Right atrium auricular region (tissue), 2 donors: ENCODE measurements at regions not wholly inside any gene's neighbourhood (a gene's known extent, or its start where the extent isn't known, plus 50 kb on each side); places are given as distances from the start of the nearest gene placed in this dataset.

Experiments
- DNase-seq: peaks from one replicate; pipeline ENCODE4 v3.0.0-alpha.2; 2019; ENCODE audit warnings: low spot score
- H3K27ac ChIP-seq, 2 donors: fragments of 200-600 bp; sonication (generic); 1 replicate in 1 of 2; 2 replicates in 1 of 2; pipeline ENCODE4 v1.5.1; 2016 to 2019
- H3K27me3 ChIP-seq, 2 donors: fragments of 200-600 bp; sonication (generic); one replicate each; pipeline versions ENCODE4 v1.5.1 to v1.6.0; 2017 to 2019
- H3K36me3 ChIP-seq: fragments of 200-600 bp; sonication (generic); one replicate; pipeline ENCODE4 v1.5.1; 2016
- H3K4me1 ChIP-seq, 2 donors: fragments of 200-600 bp; sonication (generic); one replicate each; pipeline versions ENCODE4 v1.5.1 to v1.6.0; 2017 to 2019
- H3K4me3 ChIP-seq, 2 donors: fragments of 200-600 bp; sonication (generic); 1 replicate in 1 of 2; 2 replicates in 1 of 2; pipeline ENCODE4 v1.5.1; 2017 to 2019; ENCODE audit warnings: mild to moderate bottlenecking in 1 of 2, moderate library complexity in 1 of 2
- H3K9me3 ChIP-seq, 2 donors: fragments of 200-600 bp; sonication (generic); one replicate each; pipeline ENCODE4 v1.5.1; 2019
- CTCF ChIP-seq, 2 donors: fragments of 200-600 bp; sonication (generic); IDR thresholded peaks; one replicate each; pipeline ENCODE4 v1.5.1; 2019; ENCODE audit warnings: antibody characterized with exemption in 2 of 2

DNA sequence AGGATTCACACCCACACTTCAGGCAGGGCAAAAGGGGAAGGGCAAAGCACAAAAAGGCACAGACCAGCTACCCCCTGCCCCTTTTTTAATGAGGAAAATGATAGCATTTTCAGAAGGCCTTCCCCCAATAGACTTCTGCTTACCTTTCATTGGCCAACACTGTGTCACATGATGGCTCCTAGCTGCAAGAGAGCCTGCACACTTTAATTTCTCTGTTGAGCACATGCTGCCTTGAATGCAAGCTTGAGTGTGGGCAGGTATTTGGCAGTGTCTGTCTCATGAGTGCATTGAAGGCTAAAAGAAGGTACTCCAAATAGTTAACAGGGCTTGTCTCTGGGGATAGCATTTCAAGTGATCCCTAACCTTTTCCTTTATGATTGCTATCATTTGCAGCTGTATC, 175.4 kb upstream of the NFE2L3 start:
- no peaks in the 10 kb centered on the region for H3K27me3 ChIP-seq
- H3K27ac ChIP-seq, result no peak overlapping the region
- DNase-seq, result no peak
- no peaks in the 10 kb centered on the region for H3K4me1 ChIP-seq
- H3K36me3 ChIP-seq, result no peaks in the 10 kb centered on the region
- H3K9me3 ChIP-seq, result peaks cover 7 to 12% of the 10 kb centered on the region in 2 donors
- TF ChIP-seq CTCF (IDR thresholded peaks at IDR 0.05), result no peak
- H3K4me3 ChIP-seq, result no peak overlapping the region

GRCh38 chr7:25978466-25978865, 173.5 kb upstream of the NFE2L3 start:
- H3K36me3 ChIP-seq, result no peaks in the 10 kb centered on the region

DNA sequence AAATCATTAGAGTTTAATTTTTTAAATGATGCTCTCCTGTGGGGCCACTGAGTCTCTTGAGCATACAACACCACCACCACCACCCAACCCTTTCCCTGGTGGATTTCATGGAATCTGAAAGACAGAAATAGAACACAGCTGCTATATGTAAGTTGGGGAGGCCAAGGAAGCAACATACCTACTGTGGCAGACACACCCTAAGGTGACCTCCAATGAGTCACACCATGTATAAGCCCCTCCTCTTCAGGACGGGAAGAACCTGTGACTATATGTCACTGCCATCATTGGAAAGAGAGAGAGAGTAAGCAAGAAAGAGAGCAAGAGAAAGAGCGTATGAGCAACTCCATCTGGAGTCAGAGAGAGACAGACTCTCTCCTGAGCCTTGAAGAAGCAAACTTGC, 172.4 kb upstream of the NFE2L3 start:
- Histone ChIP-seq H3K27me3 (no peaks in the 10 kb centered on the region), H3K36me3 (no peaks in the 10 kb centered on the region), H3K9me3 (peaks cover 7 to 12% of the 10 kb centered on the region in 2 donors), H3K4me1 (no peaks in the 10 kb centered on the region), H3K4me3 (no peak overlapping the region), H3K27ac (no peak overlapping the region)
- no peak for DNase-seq
- no peak for TF ChIP-seq CTCF (IDR thresholded peaks at IDR 0.05)

More at GRCh38 chr7:25978466-25978865, 173.5 kb upstream of the NFE2L3 start:
- TF ChIP-seq CTCF (IDR thresholded peaks at IDR 0.05), result no peak
- Histone ChIP-seq H3K4me3 (no peak overlapping the region), H3K27ac (no peak overlapping the region), H3K9me3 (peaks cover 7 to 12% of the 10 kb centered on the region in 2 donors), H3K27me3 (no peaks in the 10 kb centered on the region), H3K4me1 (no peaks in the 10 kb centered on the region)
- no peak for DNase-seq

- no peaks in the 10 kb centered on the region for H3K36me3 ChIP-seq
- TF ChIP-seq CTCF (IDR thresholded peaks at IDR 0.05), result no peak
- no peaks in the 10 kb centered on the region for H3K9me3 ChIP-seq
- no peak overlapping the region for H3K27ac ChIP-seq
- H3K4me3 ChIP-seq, result no peak overlapping the region
- H3K4me1 ChIP-seq, result no peaks in the 10 kb centered on the region
- DNase-seq, result no peak
- H3K27me3 ChIP-seq, result no peaks in the 10 kb centered on the region
These were observed 169.3 kb upstream of the NFE2L3 start for GRCh38 chr7:25982684-25983083.

DNA sequence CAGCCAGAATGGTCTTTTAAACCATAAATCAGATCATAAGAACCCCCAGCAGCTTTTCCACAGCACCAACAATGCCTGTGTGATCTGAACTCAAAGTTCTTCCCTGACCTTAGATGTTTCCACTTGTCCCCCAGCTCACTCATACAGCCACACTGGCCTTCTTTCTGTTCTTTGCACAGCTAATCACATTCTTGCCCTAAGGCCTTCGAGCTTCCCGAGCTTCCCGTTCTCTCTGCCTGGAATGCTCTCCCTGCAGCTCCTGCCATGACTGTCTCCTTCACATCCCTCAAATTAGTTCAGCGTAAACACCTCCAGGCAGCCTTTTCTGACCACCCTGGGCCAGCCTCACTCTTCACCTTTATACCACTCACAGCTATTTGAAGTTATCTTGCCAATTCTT, 166.8 kb upstream of the NFE2L3 start:
- no peak for DNase-seq
- TF ChIP-seq CTCF (IDR thresholded peaks at IDR 0.05), result no peak
- Histone ChIP-seq H3K36me3 (no peaks in the 10 kb centered on the region), H3K9me3 (no peaks in the 10 kb centered on the region), H3K4me3 (no peak overlapping the region), H3K27me3 (no peaks in the 10 kb centered on the region), H3K4me1 (no peaks in the 10 kb centered on the region), H3K27ac (no peak overlapping the region)

GRCh38 chr7:25988640-25989039, 163.4 kb upstream of the NFE2L3 start:
- H3K9me3 ChIP-seq, result no peaks in the 10 kb centered on the region
- DNase-seq, result no peak
- H3K4me3 ChIP-seq, result no peak overlapping the region
- H3K27me3 ChIP-seq, result no peaks in the 10 kb centered on the region
- TF ChIP-seq CTCF (IDR thresholded peaks at IDR 0.05), result no peak
- H3K4me1 ChIP-seq, result no peaks in the 10 kb centered on the region
- no peaks in the 10 kb centered on the region for H3K36me3 ChIP-seq
- H3K27ac ChIP-seq, result no peak overlapping the region
